Keratinocyte (primary cell): ENCODE measurements at regions not wholly inside any gene's neighbourhood (a gene's known extent, or its start where the extent isn't known, plus 50 kb on each side); places are given as distances from the start of the nearest gene placed in this dataset.

Experiments used
- DNase-seq: peaks from one replicate; pipeline ENCODE4 v3.0.0-alpha.2; 2011; ENCODE audit warnings: low read depth, missing footprints, low spot score
- FAIRE-seq: peaks from 2 replicates; lab custom pipeline; 2011; peaks lifted over from hg19 to GRCh38; lab: Jason Lieb, UNC
- H2AFZ ChIP-seq: 2 replicates; pipeline ENCODE4 v1.6.0; 2012; ENCODE audit warnings: low read length, control low read depth, inconsistent platforms; ENCODE audit not compliant: control insufficient read depth
- H3K27ac ChIP-seq: 2 replicates; pipeline ENCODE4 v1.5.1; 2011; ENCODE audit warnings: low read length; ENCODE audit not compliant: control insufficient read depth, insufficient read depth
- H3K27me3 ChIP-seq: 3 replicates; pipeline ENCODE4 v1.6.0; 2011; ENCODE audit warnings: low read length; ENCODE audit not compliant: control insufficient read depth, insufficient read depth; ENCODE audit errors: extremely low read depth
- H3K36me3 ChIP-seq, 2 experiments: 2 replicates in 1 of 2; 3 replicates in 1 of 2; pipeline ENCODE4 v1.5.1; 2011; ENCODE audit warnings: low read length in 2 of 2, mild to moderate bottlenecking in 1 of 2; ENCODE audit not compliant: control insufficient read depth in 2 of 2, insufficient read depth in 2 of 2; ENCODE audit errors: extremely low read depth in 1 of 2
- H3K4me1 ChIP-seq: 3 replicates; pipeline ENCODE4 v1.5.1; 2011; ENCODE audit warnings: low read length; ENCODE audit not compliant: control insufficient read depth, insufficient read depth; ENCODE audit errors: extremely low read depth
- H3K4me2 ChIP-seq: 3 replicates; pipeline ENCODE4 v1.6.0; 2011; ENCODE audit warnings: low read depth, low read length; ENCODE audit not compliant: control insufficient read depth, insufficient read depth; ENCODE audit errors: extremely low read depth
- H3K4me3 ChIP-seq, 3 experiments: fragments of 200-600 bp in 1 of 3; sonication (generic) in 1 of 3; 2 replicates in 2 of 3; 3 replicates in 1 of 3; pipeline ENCODE4 v1.5.1; 2011 to 2016; ENCODE audit warnings: low read length in 3 of 3, mild to moderate bottlenecking in 3 of 3, control low read depth in 2 of 3, inconsistent platforms in 1 of 3, low read depth in 1 of 3, mixed read lengths in 1 of 3, mixed run types in 1 of 3, moderate library complexity in 1 of 3; ENCODE audit not compliant: control insufficient read depth in 2 of 3, insufficient read depth in 2 of 3; ENCODE audit errors: extremely low read depth in 1 of 3
- H3K79me2 ChIP-seq: 2 replicates; pipeline ENCODE4 v1.6.0; 2012; ENCODE audit warnings: low read length; ENCODE audit not compliant: control insufficient read depth, insufficient read depth
- H3K9ac ChIP-seq: 3 replicates; pipeline ENCODE4 v1.6.0; 2011; ENCODE audit warnings: low read length; ENCODE audit not compliant: control insufficient read depth, insufficient read depth; ENCODE audit errors: extremely low read depth
- H3K9me1 ChIP-seq: 3 replicates; pipeline ENCODE4 v1.6.0; 2011; ENCODE audit warnings: low read length; ENCODE audit not compliant: control insufficient read depth, insufficient read depth; ENCODE audit errors: extremely low read depth
- H3K9me3 ChIP-seq: 2 replicates; pipeline ENCODE4 v1.5.1; 2012; ENCODE audit warnings: low read depth, low read length; ENCODE audit not compliant: control insufficient read depth
- H4K20me1 ChIP-seq: 3 replicates; pipeline ENCODE4 v1.6.0; 2011; ENCODE audit warnings: low read length; ENCODE audit not compliant: control insufficient read depth, insufficient read depth; ENCODE audit errors: extremely low read depth
- EZH2 ChIP-seq: IDR thresholded peaks from one replicate; pipeline ENCODE4 v1.6.1; 2012; ENCODE audit warnings: inconsistent platforms, mild to moderate bottlenecking, low read length, moderate library complexity
- dilution Hi-C: fragments of 300-500 bp; cut with MboI; formaldehyde crosslinking; loops from one replicate; pipeline ENCODE4 v1.7.0; 2020; ENCODE audit warnings: low sequenced_read_pairs; ENCODE audit not compliant: extremely low pct_ligation_motif_present
- TF ChIP-seq, protein P1 (sequence below), 3 experiments: IDR thresholded peaks in 1 of 3; conservative IDR thresholded peaks in 1 of 3; optimal IDR thresholded peaks in 1 of 3; 2 replicates in 2 of 3; 3 replicates in 1 of 3; pipeline versions ENCODE3 to v1.5.1; 2011; ENCODE audit warnings: low read length in 3 of 3, mild to moderate bottlenecking in 3 of 3, moderate library complexity in 2 of 3, control low read depth in 1 of 3, inconsistent platforms in 1 of 3; ENCODE audit not compliant: insufficient read depth in 2 of 3; ENCODE audit errors: extremely low read depth in 1 of 3

DNA sequence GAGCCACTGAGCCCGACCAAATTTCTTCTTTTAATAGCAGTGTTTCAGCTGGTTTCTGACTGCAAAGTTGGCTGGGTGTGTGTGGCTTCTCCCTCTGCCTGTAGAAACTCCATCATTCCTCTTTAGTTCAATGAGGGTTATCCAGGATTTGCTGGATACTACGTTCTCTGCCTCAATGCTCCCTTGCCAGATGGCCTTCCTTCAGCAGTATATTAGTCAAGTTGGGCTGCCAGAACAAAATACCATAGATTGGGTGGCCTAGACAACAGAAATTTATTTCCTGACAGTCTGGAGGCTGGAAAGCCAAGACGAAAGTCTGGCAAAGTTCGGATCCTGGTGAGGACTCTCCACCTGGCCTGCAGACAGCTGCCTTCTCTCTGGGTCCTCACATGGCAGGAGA, 103.7 kb downstream of the NOG start:
- H3K4me1 ChIP-seq, result peaks cover 18% of the 10 kb centered on the region
- H3K9me3 ChIP-seq, result no peaks in the 10 kb centered on the region
- H3K4me3 ChIP-seq, result no peak overlapping the region

DNA sequence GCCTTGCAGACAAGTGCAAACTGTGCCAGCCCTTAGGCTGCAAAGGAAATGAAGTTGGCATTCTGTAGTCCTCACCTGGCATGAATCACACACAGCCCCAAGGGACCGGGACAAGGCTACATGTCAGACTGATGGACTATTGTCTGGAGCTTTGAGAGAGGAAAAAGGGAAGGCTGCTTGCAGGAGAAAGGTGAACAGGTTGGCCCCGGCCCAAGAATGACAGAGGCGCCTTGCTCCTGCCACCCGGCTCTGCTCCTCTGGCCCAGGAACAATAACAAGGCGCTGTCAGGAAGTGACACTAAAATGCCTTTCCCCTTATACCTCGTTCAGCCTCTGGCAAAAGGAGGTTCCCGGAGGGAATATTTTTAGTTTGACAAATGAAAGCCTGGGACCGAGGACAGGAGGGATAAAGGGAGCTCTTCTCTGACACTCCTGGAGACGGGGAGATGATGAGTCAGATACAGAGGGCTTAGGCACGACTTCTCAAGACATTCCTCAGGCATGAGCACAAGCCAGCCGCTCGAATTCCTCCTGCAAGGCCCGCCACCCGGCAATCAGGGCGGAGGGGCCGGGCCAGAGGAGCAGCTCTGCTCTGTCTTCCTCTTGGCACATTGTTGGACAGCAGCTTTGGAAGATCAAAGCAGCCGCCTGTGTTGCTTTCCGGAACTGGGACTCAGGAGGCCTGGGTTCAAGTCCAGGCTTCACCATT, 105.8 kb downstream of the NOG start:
- TF ChIP-seq, protein P1, sequence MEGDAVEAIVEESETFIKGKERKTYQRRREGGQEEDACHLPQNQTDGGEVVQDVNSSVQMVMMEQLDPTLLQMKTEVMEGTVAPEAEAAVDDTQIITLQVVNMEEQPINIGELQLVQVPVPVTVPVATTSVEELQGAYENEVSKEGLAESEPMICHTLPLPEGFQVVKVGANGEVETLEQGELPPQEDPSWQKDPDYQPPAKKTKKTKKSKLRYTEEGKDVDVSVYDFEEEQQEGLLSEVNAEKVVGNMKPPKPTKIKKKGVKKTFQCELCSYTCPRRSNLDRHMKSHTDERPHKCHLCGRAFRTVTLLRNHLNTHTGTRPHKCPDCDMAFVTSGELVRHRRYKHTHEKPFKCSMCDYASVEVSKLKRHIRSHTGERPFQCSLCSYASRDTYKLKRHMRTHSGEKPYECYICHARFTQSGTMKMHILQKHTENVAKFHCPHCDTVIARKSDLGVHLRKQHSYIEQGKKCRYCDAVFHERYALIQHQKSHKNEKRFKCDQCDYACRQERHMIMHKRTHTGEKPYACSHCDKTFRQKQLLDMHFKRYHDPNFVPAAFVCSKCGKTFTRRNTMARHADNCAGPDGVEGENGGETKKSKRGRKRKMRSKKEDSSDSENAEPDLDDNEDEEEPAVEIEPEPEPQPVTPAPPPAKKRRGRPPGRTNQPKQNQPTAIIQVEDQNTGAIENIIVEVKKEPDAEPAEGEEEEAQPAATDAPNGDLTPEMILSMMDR (optimal IDR thresholded peaks at IDR 0.05 in 1 of 3, IDR thresholded peaks at IDR 0.05 in 1 of 3, conservative IDR thresholded peaks at IDR 0.05 in 1 of 3; ENCODE audit: extremely low read depth in 1 of 3, insufficient read depth in 2 of 3, low read length in 3 of 3), result no peak
- no peak for TF ChIP-seq EZH2
- Histone ChIP-seq H3K9me3 (no peaks in the 10 kb centered on the region), H3K27me3 (no peaks in the 10 kb centered on the region), H3K36me3 (no peaks in the 10 kb centered on the region), H3K9ac (peak overlapping the region; percentile 42), H3K4me1 (peaks cover 18% of the 10 kb centered on the region), H3K4me2 (peak overlapping the region; percentile 82), H3K4me3 (peak overlapping the region in 2 of 3 experiments; percentile 13 to 49), H3K27ac (peak overlapping the region; percentile 71), H3K79me2 (no peaks in the 10 kb centered on the region), H3K9me1 (no peaks in the 10 kb centered on the region), H2AFZ (no peak overlapping the region), H4K20me1 (no peaks in the 10 kb centered on the region)
- DNase-seq (peak; percentile 100), FAIRE-seq (no peak)
- dilution Hi-C loops, result no loop called here

More for the DNA sequence above, 103.7 kb downstream of the NOG start:
- Histone ChIP-seq H2AFZ (no peak overlapping the region), H3K27ac (no peak overlapping the region), H3K9me1 (no peaks in the 10 kb centered on the region), H4K20me1 (no peaks in the 10 kb centered on the region), H3K36me3 (no peaks in the 10 kb centered on the region), H3K9ac (no peak overlapping the region), H3K79me2 (no peaks in the 10 kb centered on the region), H3K27me3 (no peaks in the 10 kb centered on the region), H3K4me2 (no peak overlapping the region)
- FAIRE-seq (peak; percentile 9), DNase-seq (no peak)
- TF ChIP-seq, protein P1 (optimal IDR thresholded peaks at IDR 0.05 in 1 of 3, IDR thresholded peaks at IDR 0.05 in 1 of 3, conservative IDR thresholded peaks at IDR 0.05 in 1 of 3; ENCODE audit: extremely low read depth in 1 of 3, insufficient read depth in 2 of 3, low read length in 3 of 3), result no peak
- TF ChIP-seq EZH2, result no peak
- dilution Hi-C loops, result no loop called here
